ENCODE measurements at regions not wholly inside any gene's neighbourhood (a gene's known extent, or its start where the extent isn't known, plus 50 kb on each side); places are given as distances from the start of the nearest gene placed in this dataset.

DNA sequence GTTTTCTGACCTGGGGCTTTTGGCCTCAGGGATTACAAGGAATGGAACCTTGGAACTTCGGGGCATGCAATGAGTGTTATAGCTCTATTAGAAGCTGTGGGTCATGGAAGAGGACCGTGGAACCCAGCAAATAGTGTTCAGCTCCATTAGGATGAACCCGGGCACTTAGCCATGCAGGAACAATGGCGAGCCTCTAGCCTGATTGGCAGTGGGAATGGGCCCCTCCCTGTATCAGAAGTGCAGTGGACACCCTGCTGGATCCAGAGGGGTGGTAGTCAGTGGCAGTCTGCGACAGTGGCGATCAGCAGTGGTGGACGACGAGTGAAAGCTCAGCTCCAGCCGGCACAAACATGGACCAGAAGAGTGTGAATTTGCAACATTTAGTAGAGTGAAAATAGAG is 315.4 kb upstream of the TECRL start:
- in situ Hi-C loops (cut with HindIII; ENCODE audit: low sequenced_read_pairs): no loop called here

DNA sequence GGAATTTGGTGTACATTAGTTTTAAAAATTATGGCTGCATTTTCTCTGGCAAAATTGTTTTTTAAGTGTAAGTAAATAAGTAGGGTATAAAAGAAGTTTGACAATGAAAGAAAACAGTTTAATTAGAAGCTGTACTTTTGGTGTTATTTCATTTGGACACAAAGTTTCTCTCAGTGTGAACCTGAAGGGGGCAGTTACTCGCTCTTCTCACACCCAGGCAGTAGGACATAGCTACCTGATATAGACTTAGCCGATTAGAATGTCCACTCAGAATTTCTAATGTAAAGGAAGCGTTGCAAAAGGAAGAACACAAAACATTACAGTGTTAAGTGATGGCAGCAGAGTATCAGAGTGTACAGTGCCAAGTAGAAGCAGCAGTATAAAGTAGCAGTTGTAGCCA is 311.9 kb upstream of the TECRL start:
- no peak for DNase-seq (ENCODE audit: low read depth, low spot score)
- in situ Hi-C loops (cut with HindIII; ENCODE audit: low sequenced_read_pairs): no loop called here
- no peak overlapping the region for H3K4me3 ChIP-seq (ENCODE audit: low read depth, low read length)
- TF ChIP-seq, protein P1, sequence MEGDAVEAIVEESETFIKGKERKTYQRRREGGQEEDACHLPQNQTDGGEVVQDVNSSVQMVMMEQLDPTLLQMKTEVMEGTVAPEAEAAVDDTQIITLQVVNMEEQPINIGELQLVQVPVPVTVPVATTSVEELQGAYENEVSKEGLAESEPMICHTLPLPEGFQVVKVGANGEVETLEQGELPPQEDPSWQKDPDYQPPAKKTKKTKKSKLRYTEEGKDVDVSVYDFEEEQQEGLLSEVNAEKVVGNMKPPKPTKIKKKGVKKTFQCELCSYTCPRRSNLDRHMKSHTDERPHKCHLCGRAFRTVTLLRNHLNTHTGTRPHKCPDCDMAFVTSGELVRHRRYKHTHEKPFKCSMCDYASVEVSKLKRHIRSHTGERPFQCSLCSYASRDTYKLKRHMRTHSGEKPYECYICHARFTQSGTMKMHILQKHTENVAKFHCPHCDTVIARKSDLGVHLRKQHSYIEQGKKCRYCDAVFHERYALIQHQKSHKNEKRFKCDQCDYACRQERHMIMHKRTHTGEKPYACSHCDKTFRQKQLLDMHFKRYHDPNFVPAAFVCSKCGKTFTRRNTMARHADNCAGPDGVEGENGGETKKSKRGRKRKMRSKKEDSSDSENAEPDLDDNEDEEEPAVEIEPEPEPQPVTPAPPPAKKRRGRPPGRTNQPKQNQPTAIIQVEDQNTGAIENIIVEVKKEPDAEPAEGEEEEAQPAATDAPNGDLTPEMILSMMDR (IDR thresholded peaks at IDR 0.05; ENCODE audit: low read depth, low read length): no peak

More for the DNA sequence above, 315.4 kb upstream of the TECRL start:
- TF ChIP-seq, protein P1 (IDR thresholded peaks at IDR 0.05; ENCODE audit: low read depth, low read length): no peak
- no peak for DNase-seq (ENCODE audit: low read depth, low spot score)
- no peak overlapping the region for H3K4me3 ChIP-seq (ENCODE audit: low read depth, low read length)

DNA sequence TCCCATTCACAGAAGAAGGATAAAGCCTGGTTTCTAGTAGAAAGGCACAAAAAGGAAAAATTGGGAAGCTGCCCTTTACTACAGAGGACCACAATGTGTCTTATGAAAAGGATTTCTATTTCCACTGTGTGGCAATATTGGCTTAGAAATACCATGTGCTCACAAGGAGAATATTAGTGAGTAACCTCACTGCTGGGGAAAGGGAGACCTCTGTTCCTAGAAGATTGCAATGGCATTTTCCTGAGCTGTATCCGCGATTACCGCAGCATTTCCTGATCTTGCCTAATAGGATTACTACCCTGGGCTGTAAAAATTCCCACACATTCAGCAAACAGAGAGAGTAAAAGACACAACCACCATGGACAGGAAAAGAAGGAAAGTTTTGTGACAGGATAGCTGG is 308.8 kb upstream of the TECRL start:
- TF ChIP-seq, protein P1 (IDR thresholded peaks at IDR 0.05; ENCODE audit: low read depth, low read length): peak; percentile 9
- H3K4me3 ChIP-seq (ENCODE audit: low read depth, low read length): no peak overlapping the region
- DNase-seq (ENCODE audit: low read depth, low spot score): peak; percentile 57
- in situ Hi-C loops (cut with HindIII; ENCODE audit: low sequenced_read_pairs): no loop called here

DNA sequence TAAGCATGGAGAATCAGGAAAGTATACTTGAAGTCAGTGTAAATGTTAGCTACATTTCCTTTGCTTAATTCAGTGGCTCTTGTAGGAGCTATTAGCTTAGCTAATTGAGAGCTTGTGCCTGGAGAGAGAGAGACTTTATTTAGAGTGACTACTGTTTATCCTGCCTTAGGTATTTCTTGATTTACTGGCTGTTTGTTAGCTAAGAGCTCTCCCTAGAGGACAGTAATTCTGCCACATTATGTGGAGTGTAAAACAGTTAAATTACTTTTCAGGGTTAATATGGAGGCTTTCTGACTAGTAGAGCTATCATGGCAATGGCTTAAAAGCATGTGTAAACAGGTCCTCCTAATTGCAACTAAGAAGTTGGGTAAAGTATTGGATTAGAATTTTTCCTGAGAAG is 306.5 kb upstream of the TECRL start:
- TF ChIP-seq, protein P1 (IDR thresholded peaks at IDR 0.05; ENCODE audit: low read depth, low read length): no peak
- in situ Hi-C loops (cut with HindIII; ENCODE audit: low sequenced_read_pairs): no loop called here
- no peak for DNase-seq (ENCODE audit: low read depth, low spot score)
- no peak overlapping the region for H3K4me3 ChIP-seq (ENCODE audit: low read depth, low read length)

DNA sequence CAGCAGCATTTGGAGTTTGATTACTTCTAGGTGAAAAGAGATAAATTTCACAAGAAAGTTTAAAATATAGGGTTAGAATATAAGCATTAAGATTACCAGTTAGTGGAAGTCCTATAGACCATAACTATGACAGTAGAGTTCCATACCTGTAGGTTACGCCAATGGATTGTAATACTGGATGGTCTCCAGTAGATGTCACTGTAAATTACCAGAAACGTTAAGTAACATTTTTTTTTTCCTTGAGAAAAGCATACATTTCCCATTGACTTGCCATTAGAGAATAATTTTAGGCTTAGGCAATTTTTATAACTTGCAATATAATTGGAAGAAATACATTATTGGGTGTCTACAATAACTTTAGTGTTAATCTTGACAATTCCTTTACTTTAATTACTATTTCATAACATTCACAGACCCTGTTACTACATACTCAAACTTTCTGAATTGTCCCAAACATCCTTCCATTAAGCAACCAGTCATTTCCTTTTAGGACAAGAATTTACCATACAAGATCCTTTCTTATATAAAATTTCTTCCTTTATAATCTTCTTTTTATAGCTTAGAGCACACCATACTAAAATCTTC is 304.1 kb upstream of the TECRL start:
- DNase-seq (ENCODE audit: low read depth, low spot score): peak; percentile 51
- in situ Hi-C loops (cut with HindIII; ENCODE audit: low sequenced_read_pairs): no loop called here
- TF ChIP-seq, protein P1 (IDR thresholded peaks at IDR 0.05; ENCODE audit: low read depth, low read length): peak; percentile 51
- no peak overlapping the region for H3K4me3 ChIP-seq (ENCODE audit: low read depth, low read length)

DNA sequence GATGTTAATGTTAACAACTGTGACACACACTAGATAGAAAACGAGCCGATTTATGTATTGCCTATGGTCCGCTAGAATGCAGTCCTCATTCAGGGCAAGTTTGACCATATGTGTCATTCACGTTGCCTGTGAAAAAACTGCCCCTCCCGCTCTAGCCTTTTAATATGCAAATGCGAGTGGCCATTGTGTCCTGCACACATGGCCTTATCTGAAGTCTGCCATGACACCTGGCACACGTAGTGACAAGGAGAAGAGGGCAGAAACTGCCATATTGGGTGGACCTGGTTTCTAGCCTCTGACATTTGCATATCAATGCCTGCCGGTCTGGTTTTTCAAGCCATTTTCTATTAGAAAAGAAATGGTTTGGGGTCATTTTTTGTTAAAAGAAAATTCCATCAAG is 303.3 kb upstream of the TECRL start:
- no peak for DNase-seq (ENCODE audit: low read depth, low spot score)
- TF ChIP-seq, protein P1 (IDR thresholded peaks at IDR 0.05; ENCODE audit: low read depth, low read length): no peak
- in situ Hi-C loops (cut with HindIII; ENCODE audit: low sequenced_read_pairs): no loop called here
- no peak overlapping the region for H3K4me3 ChIP-seq (ENCODE audit: low read depth, low read length)

DNA sequence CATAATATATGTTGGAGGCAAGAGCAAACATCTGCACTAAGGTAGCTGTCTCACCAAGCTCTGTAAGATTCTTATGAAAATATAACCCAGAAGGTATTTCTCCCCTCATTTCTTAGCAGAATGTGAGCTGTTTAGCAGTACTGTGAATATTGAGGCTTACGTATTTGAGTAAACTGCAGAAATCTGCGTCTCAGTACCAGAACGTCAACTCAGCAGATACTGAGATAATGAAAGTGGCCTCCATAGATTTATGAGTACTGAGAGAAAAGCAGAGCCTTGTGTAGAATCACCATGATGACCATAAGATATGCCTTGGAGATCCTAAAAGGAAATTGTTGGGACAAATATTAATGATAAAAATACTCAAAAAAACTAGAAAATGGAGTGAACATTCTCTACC is 296.7 kb upstream of the TECRL start:
- in situ Hi-C loops (cut with HindIII; ENCODE audit: low sequenced_read_pairs): no loop called here
- no peak for DNase-seq (ENCODE audit: low read depth, low spot score)
- TF ChIP-seq, protein P1 (IDR thresholded peaks at IDR 0.05; ENCODE audit: low read depth, low read length): no peak

More for the DNA sequence above, 296.7 kb upstream of the TECRL start:
- no peak overlapping the region for H3K4me3 ChIP-seq (ENCODE audit: low read depth, low read length)
